ENCODE measurements at regions not wholly inside any gene's neighbourhood (a gene's known extent, or its start where the extent isn't known, plus 50 kb on each side); places are given as distances from the start of the nearest gene placed in this dataset.

- DNase-seq, result no peak
Measured at GRCh38 chr4:14264437-14264836, 636.9 kb upstream of the BOD1L1 start.

- DNase-seq, result no peak
Measured at GRCh38 chr4:14265651-14266050, 638.1 kb upstream of the BOD1L1 start.

- no peak for DNase-seq
Measured at GRCh38 chr4:14267373-14268060, 640.0 kb upstream of the BOD1L1 start.

GRCh38 chr4:14269824-14270223 is 642.3 kb upstream of the BOD1L1 start:
- DNase-seq, result peak; percentile 56 to 75

GRCh38 chr4:14272206-14272605 is 644.7 kb upstream of the BOD1L1 start:
- DNase-seq, result no peak

- DNase-seq, result no peak
Measured at GRCh38 chr4:14277505-14277904, 650.0 kb upstream of the BOD1L1 start.

GRCh38 chr4:14280567-14280966 is 653.0 kb upstream of the BOD1L1 start:
- no peak for DNase-seq

- DNase-seq, result no peak
Measured at GRCh38 chr4:14284578-14284977, 657.1 kb upstream of the BOD1L1 start.

GRCh38 chr4:14289708-14290107 is 662.2 kb upstream of the BOD1L1 start:
- DNase-seq, result no peak

- DNase-seq, result no peak
Measured at GRCh38 chr4:14293582-14293981, 666.1 kb upstream of the BOD1L1 start.

GRCh38 chr4:14294611-14295010 is 667.1 kb upstream of the BOD1L1 start:
- no peak for DNase-seq

GRCh38 chr4:14299166-14299565 is 671.6 kb upstream of the BOD1L1 start:
- no peak for DNase-seq

- no peak for DNase-seq
Measured at GRCh38 chr4:14302021-14302420, 674.5 kb upstream of the BOD1L1 start.

- DNase-seq, result no peak
Measured at GRCh38 chr4:14303856-14304255, 676.3 kb upstream of the BOD1L1 start.

- no peak for DNase-seq
Measured at GRCh38 chr4:14308229-14308651, 680.7 kb upstream of the BOD1L1 start.

- peak; percentile 59 to 75 for DNase-seq
Measured at GRCh38 chr4:14309431-14309830, 681.9 kb upstream of the BOD1L1 start.

GRCh38 chr4:14313757-14314156 is 686.2 kb upstream of the BOD1L1 start:
- no peak for DNase-seq

- no peak for DNase-seq
Measured at GRCh38 chr4:14315129-14315528, 687.2 kb upstream of the CPEB2 start.

- DNase-seq, result no peak
Measured at GRCh38 chr4:14317351-14317750, 684.9 kb upstream of the CPEB2 start.

- DNase-seq, result no peak
Measured at GRCh38 chr4:14318671-14319070, 683.6 kb upstream of the CPEB2 start.

GRCh38 chr4:14321723-14322122 is 680.6 kb upstream of the CPEB2 start:
- no peak for DNase-seq

GRCh38 chr4:14323191-14323590 is 679.1 kb upstream of the CPEB2 start:
- no peak for DNase-seq

GRCh38 chr4:14329228-14329627 is 673.1 kb upstream of the CPEB2 start:
- DNase-seq, result no peak

GRCh38 chr4:14333616-14334015 is 668.7 kb upstream of the CPEB2 start:
- DNase-seq, result no peak

GRCh38 chr4:14334166-14334565 is 668.1 kb upstream of the CPEB2 start:
- no peak for DNase-seq

All from inflammatory macrophage treated with lipopolysaccharide for 1 hour (primary cell).